HG02623 (cell line): ENCODE measurements at regions not wholly inside any gene's neighbourhood (a gene's known extent, or its start where the extent isn't known, plus 50 kb on each side); places are given as distances from the start of the nearest gene placed in this dataset.

Source experiments
- ATAC-seq: cut with Tn5 transposase; IDR thresholded peaks from one replicate; pipeline ENCODE4 v1.9.1; 2021; ENCODE audit warnings: moderate library complexity; ENCODE audit not compliant: unreplicated experiment

GRCh38 chr6:149176971-149177667, 140.4 kb upstream of the TAB2 start:
- ATAC-seq = no peak

GRCh38 chr6:149179431-149179830, 138.1 kb upstream of the TAB2 start:
- ATAC-seq = no peak

GRCh38 chr6:149181304-149181703, 136.2 kb upstream of the TAB2 start:
- ATAC-seq = no peak

GRCh38 chr6:149182262-149182661, 135.2 kb upstream of the TAB2 start:
- ATAC-seq = no peak

GRCh38 chr6:149184523-149184922, 133.0 kb upstream of the TAB2 start:
- ATAC-seq = no peak

- no peak for ATAC-seq
Observed at GRCh38 chr6:149185799-149186357, 131.6 kb upstream of the TAB2 start.

- no peak for ATAC-seq
Observed at GRCh38 chr6:149186873-149187272, 130.6 kb upstream of the TAB2 start.

GRCh38 chr6:149190224-149190831, 127.2 kb upstream of the TAB2 start:
- no peak for ATAC-seq

- ATAC-seq = no peak
Observed at GRCh38 chr6:149194820-149195558, 122.5 kb upstream of the TAB2 start.

GRCh38 chr6:149196091-149196490, 121.4 kb upstream of the TAB2 start:
- ATAC-seq = no peak

GRCh38 chr6:149197482-149197881, 120.0 kb upstream of the TAB2 start:
- no peak for ATAC-seq

- no peak for ATAC-seq
Observed at GRCh38 chr6:149198265-149198664, 119.2 kb upstream of the TAB2 start.

- ATAC-seq = no peak
Observed at GRCh38 chr6:149200282-149200945, 117.1 kb upstream of the TAB2 start.

- no peak for ATAC-seq
Observed at GRCh38 chr6:149201068-149201655, 116.3 kb upstream of the TAB2 start.

GRCh38 chr6:149202100-149202499, 115.4 kb upstream of the TAB2 start:
- no peak for ATAC-seq

- ATAC-seq = no peak
Observed at GRCh38 chr6:149202952-149203351, 114.6 kb upstream of the TAB2 start.

- ATAC-seq = no peak
Observed at GRCh38 chr6:149203509-149203908, 114.0 kb upstream of the TAB2 start.

GRCh38 chr6:149208134-149208601, 109.3 kb upstream of the TAB2 start:
- no peak for ATAC-seq

- ATAC-seq = no peak
Observed at GRCh38 chr6:149209871-149210775, 107.4 kb upstream of the TAB2 start.
